ENCODE measurements at regions not wholly inside any gene's neighbourhood (a gene's known extent, or its start where the extent isn't known, plus 50 kb on each side); places are given as distances from the start of the nearest gene placed in this dataset.

DNA sequence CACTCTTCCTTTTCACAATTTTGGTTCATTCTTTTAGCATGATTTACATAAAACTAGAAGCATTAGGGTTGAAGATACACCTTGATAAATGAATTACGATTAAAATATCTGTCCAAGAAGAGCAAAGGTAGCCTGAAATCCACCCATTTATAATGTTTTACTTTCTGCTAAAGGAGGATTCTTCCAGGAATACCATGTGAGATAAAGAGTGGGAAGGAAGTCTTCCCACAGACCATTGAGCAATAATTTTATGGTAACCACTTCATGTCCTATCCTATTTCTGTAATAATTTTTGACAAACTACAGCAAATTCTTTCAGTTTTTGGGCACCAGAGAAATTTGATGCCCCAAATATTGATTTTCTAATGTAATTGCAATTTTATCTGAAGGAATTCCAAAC, 150.6 kb upstream of the STEAP4 start:
- TF ChIP-seq, protein P1, sequence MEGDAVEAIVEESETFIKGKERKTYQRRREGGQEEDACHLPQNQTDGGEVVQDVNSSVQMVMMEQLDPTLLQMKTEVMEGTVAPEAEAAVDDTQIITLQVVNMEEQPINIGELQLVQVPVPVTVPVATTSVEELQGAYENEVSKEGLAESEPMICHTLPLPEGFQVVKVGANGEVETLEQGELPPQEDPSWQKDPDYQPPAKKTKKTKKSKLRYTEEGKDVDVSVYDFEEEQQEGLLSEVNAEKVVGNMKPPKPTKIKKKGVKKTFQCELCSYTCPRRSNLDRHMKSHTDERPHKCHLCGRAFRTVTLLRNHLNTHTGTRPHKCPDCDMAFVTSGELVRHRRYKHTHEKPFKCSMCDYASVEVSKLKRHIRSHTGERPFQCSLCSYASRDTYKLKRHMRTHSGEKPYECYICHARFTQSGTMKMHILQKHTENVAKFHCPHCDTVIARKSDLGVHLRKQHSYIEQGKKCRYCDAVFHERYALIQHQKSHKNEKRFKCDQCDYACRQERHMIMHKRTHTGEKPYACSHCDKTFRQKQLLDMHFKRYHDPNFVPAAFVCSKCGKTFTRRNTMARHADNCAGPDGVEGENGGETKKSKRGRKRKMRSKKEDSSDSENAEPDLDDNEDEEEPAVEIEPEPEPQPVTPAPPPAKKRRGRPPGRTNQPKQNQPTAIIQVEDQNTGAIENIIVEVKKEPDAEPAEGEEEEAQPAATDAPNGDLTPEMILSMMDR (IDR thresholded peaks at IDR 0.05; ENCODE audit: control extremely low read depth in 1 of 3, insufficient read depth in 1 of 3, low read depth in 1 of 3, low read length in 3 of 3): no peak
- TF ChIP-seq EZH2 (IDR thresholded peaks at IDR 0.05; ENCODE audit: low read depth, low read length, severe bottlenecking) (no peak), POLR2A (IDR thresholded peaks at IDR 0.05; ENCODE audit: control extremely low read depth in 1 of 2, low read depth in 2 of 2, low read length in 2 of 2) (no peak), TBP (IDR thresholded peaks at IDR 0.05; ENCODE audit: low read depth, low read length) (no peak), EP300 (IDR thresholded peaks at IDR 0.05; ENCODE audit: borderline replicate concordance in 1 of 2, low read depth in 2 of 2, low read length in 2 of 2) (no peak), CEBPB (IDR thresholded peaks at IDR 0.05; ENCODE audit: low read depth, low read length) (no peak), BRCA1 (IDR thresholded peaks at IDR 0.05; ENCODE audit: low read depth, low read length) (no peak), CHD2 (IDR thresholded peaks at IDR 0.05; ENCODE audit: low read length) (no peak)
